K562 (cell line): ENCODE measurements at regions not wholly inside any gene's neighbourhood (a gene's known extent, or its start where the extent isn't known, plus 50 kb on each side); places are given as distances from the start of the nearest gene placed in this dataset.
A peak's percentile ranks its signal among the peaks of the same experiment; 100 is the strongest.

Experiments used
- ATAC-seq: fragments of 200-7000 bp; cut with Tn5 transposase; 3 replicates; pipeline ENCODE4 v1.9.1; 2020; ENCODE audit warnings: moderate library complexity
- BruUV-seq: library from RNA; stranded (reverse); fragments of 400-500 nt; replicated peaks from 2 replicates; lab custom pipeline; 2021; lab: Mats Ljungman, UMichigan
- CTCF ChIA-PET: fragments of 300-600 bp; formaldehyde crosslinking; extraction: SDS; loops from one replicate; lab custom pipeline; 2021; ENCODE audit warnings: low intra/inter-chr PET ratio; lab: Yijun Ruan, JAX
- POLR2A ChIA-PET: fragments of 300-600, 350-650 bp; sonication (Branson Sonifier 250); formaldehyde crosslinking; extraction: SDS; loops from one replicate; lab custom pipeline; 2021; ENCODE audit warnings: antibody characterized with exemption, inconsistent platforms; lab: Yijun Ruan, JAX
- DNase-seq, 4 experiments: peaks; one replicate each; pipeline versions ENCODE4 v3.0.0 to v3.0.0-alpha.2; 2011 to 2018; ENCODE audit warnings: low spot score in 3 of 4, mixed read lengths in 3 of 4; ENCODE audit errors: extremely low read depth in 1 of 4
- FAIRE-seq: peaks from 2 replicates; lab custom pipeline; 2011; peaks lifted over from hg19 to GRCh38; lab: Jason Lieb, UNC
- H2AFZ ChIP-seq: 2 replicates; pipeline ENCODE4 v1.6.0; 2011; ENCODE audit warnings: low read depth, low read length, control low read depth, inconsistent platforms
- H3K27ac ChIP-seq: fragments of 200-600 bp; 3 replicates; pipeline ENCODE4 v1.8.0; 2011; ENCODE audit warnings: low read depth, mild to moderate bottlenecking, control low read depth, inconsistent platforms, low read length, moderate library complexity, mixed read lengths; ENCODE audit errors: extremely low read depth
- H3K27me3 ChIP-seq, 2 experiments: fragments of 300-600 bp in 1 of 2; 2 replicates in 1 of 2; 3 replicates in 1 of 2; pipeline versions ENCODE4 v1.6.0 to v1.8.0; 2011; ENCODE audit warnings: inconsistent platforms in 2 of 2, low read length in 2 of 2, mild to moderate bottlenecking in 1 of 2, mixed read lengths in 1 of 2, moderate library complexity in 1 of 2; ENCODE audit not compliant: control insufficient read depth in 2 of 2, insufficient read depth in 2 of 2
- H3K36me3 ChIP-seq: fragments of 300-600 bp; 3 replicates; pipeline ENCODE4 v1.8.0; 2011; ENCODE audit warnings: mild to moderate bottlenecking, low read length, inconsistent platforms; ENCODE audit not compliant: control insufficient read depth, insufficient read depth
- H3K4me1 ChIP-seq, 2 experiments: fragments of 200-600 bp in 1 of 2; replicated peaks in 1 of 2; 2 replicates in 1 of 2; 3 replicates in 1 of 2; pipeline versions ENCODE4 v1.5.1 to v1.8.0; 2011; ENCODE audit warnings: inconsistent platforms in 2 of 2, low read length in 2 of 2, mild to moderate bottlenecking in 1 of 2, mixed read lengths in 1 of 2, moderate library complexity in 1 of 2; ENCODE audit not compliant: control insufficient read depth in 2 of 2, insufficient read depth in 2 of 2
- H3K4me2 ChIP-seq: 2 replicates; pipeline ENCODE4 v1.6.1; 2011; ENCODE audit warnings: low read length, control low read depth, inconsistent platforms, mixed read lengths; ENCODE audit not compliant: insufficient read depth
- H3K4me3 ChIP-seq: fragments of 200-600 bp; sonication (generic), shearing (Covaris generic); 2 replicates; pipeline ENCODE4 v1.5.1; 2016; ENCODE audit warnings: control low read depth, inconsistent platforms
- H3K79me2 ChIP-seq: fragments of 200-600 bp; 3 replicates; pipeline ENCODE4 v1.8.0; 2011; ENCODE audit warnings: low read length, inconsistent platforms; ENCODE audit not compliant: control insufficient read depth, insufficient read depth
- H3K9ac ChIP-seq, 2 experiments: 2 replicates each; pipeline versions ENCODE4 v1.6.0 to v1.6.1; 2011; ENCODE audit warnings: low read depth in 2 of 2, low read length in 2 of 2, control low read depth in 1 of 2, inconsistent platforms in 1 of 2, mild to moderate bottlenecking in 1 of 2, mixed read lengths in 1 of 2; ENCODE audit not compliant: insufficient read depth in 1 of 2
- H3K9me1 ChIP-seq: one replicate; pipeline ENCODE4 v1.6.0; 2011; ENCODE audit warnings: inconsistent platforms, mild to moderate bottlenecking, low read length, moderate library complexity; ENCODE audit not compliant: control insufficient read depth, insufficient read depth
- H3K9me3 ChIP-seq: replicated peaks from 2 replicates; pipeline ENCODE4 v1.5.1; 2011; ENCODE audit warnings: low read depth, low read length, inconsistent platforms; ENCODE audit not compliant: control insufficient read depth, insufficient read depth
- H4K20me1 ChIP-seq: replicated peaks from 2 replicates; pipeline ENCODE4 v1.6.1; 2011; ENCODE audit warnings: low read length, inconsistent platforms, mixed read lengths; ENCODE audit not compliant: control insufficient read depth, insufficient read depth
- AFF4 ChIP-seq: sonication (generic); formaldehyde crosslinking; IDR thresholded peaks from 2 replicates; pipeline ENCODE4 v1.8.0; 2023; ENCODE audit warnings: mild to moderate bottlenecking, missing genetic modification reagents
- ATF3 ChIP-seq, 2 experiments: fragments of 450-650 bp in 1 of 2; sonication (generic) in 1 of 2; formaldehyde crosslinking in 1 of 2; IDR thresholded peaks in 1 of 2; conservative IDR thresholded peaks in 1 of 2; 2 replicates each; pipeline versions ENCODE4 v1.6.1 to v1.8.1; 2016 to 2023; ENCODE audit warnings: mild to moderate bottlenecking in 2 of 2, moderate library complexity in 2 of 2, inconsistent platforms in 1 of 2, missing genetic modification reagents in 1 of 2
- CEBPB ChIP-seq: fragments of 450-650 bp; IDR thresholded peaks from 2 replicates; pipeline ENCODE4 v1.6.1; 2016; ENCODE audit warnings: missing genetic modification characterization, missing compliant biosample characterization
- CEBPG ChIP-seq, 3 experiments: fragments of 200-800 bp in 1 of 3; sonication (Bioruptor generic) in 1 of 3; sonication (generic) in 1 of 3; formaldehyde crosslinking in 1 of 3; IDR thresholded peaks in 2 of 3; conservative IDR thresholded peaks in 1 of 3; 2 replicates each; pipeline versions ENCODE4 v1.6.1 to v1.8.0; 2016 to 2022; ENCODE audit warnings: missing compliant biosample characterization in 2 of 3, missing genetic modification characterization in 2 of 3, mild to moderate bottlenecking in 1 of 3, missing genetic modification reagents in 1 of 3
- FOXK2 ChIP-seq, 2 experiments: fragments of 450-650 bp; IDR thresholded peaks in 1 of 2; conservative IDR thresholded peaks in 1 of 2; 2 replicates each; pipeline ENCODE4 v1.6.1; 2016; ENCODE audit warnings: low read depth in 2 of 2, mild to moderate bottlenecking in 1 of 2
- HNRNPL ChIP-seq: fragments of 200-400 bp; formaldehyde crosslinking; IDR thresholded peaks from 2 replicates; pipeline ENCODE4 v1.6.1; 2017; ENCODE audit warnings: low read depth, mild to moderate bottlenecking, low read length
- HOXB6 ChIP-seq: fragments of 250-450 bp; sonication (Bioruptor Pico); IDR thresholded peaks from 2 replicates; pipeline ENCODE4 v1.5.1; 2022; ENCODE audit warnings: mild to moderate bottlenecking, borderline replicate concordance
- ZBTB11 ChIP-seq, 3 experiments: fragments of 200-800 bp in 1 of 3; fragments of 250-450 bp in 1 of 3; fragments of 450-650 bp in 1 of 3; sonication (Bioruptor Pico) in 1 of 3; sonication (Bioruptor generic) in 1 of 3; formaldehyde crosslinking in 1 of 3; IDR thresholded peaks; 2 replicates each; pipeline versions ENCODE4 v1.6.1 to v1.8.0; 2016 to 2022; ENCODE audit warnings: mild to moderate bottlenecking in 2 of 3, missing genetic modification characterization in 2 of 3, missing compliant biosample characterization in 1 of 3, moderate library complexity in 1 of 3
- in situ Hi-C: fragments of 300-500 bp; cut with MboI; formaldehyde crosslinking; loops from 4 replicates; pipeline ENCODE4 v1.15.0; 2018; ENCODE audit warnings: inconsistent platforms, mixed read lengths
- intact Hi-C: fragments of 100-400 bp; cut with micrococcal nuclease; formaldehyde crosslinking; loops from 2 replicates; pipeline ENCODE4 v1.14.2; 2022

GRCh38 chr12:27894309-27894708 is 78.2 kb downstream of the PTHLH start (continued):
- no peak for TF ChIP-seq ZBTB11 (CRISPR knock-in tag; IDR thresholded peaks at IDR 0.05)
- no peak for TF ChIP-seq HOXB6 (CRISPR knock-in tag)
- no peak for TF ChIP-seq FOXK2 (conservative IDR thresholded peaks at IDR 0.05 in 1 of 2, IDR thresholded peaks at IDR 0.05 in 1 of 2; ENCODE audit: low read depth in 2 of 2)
- TF ChIP-seq, all 486 proteins: peak for 0

GRCh38 chr12:27879708-27880107 is 92.8 kb downstream of the PTHLH start:
- Histone ChIP-seq H3K79me2 (no peaks in the 10 kb centered on the region), H3K9ac (no peak overlapping the region), H3K4me3 (no peak overlapping the region), H3K9me3 (no peaks in the 10 kb centered on the region), H3K9me1 (no peaks in the 10 kb centered on the region), H3K4me2 (no peak overlapping the region), H3K27me3 (no peaks in the 10 kb centered on the region), H3K36me3 (no peaks in the 10 kb centered on the region), H3K27ac (no peak overlapping the region), H2AFZ (no peak overlapping the region), H3K4me1 (no peaks in the 10 kb centered on the region), H4K20me1 (no peaks in the 10 kb centered on the region)
- ChIA-PET CTCF (no interaction called here), POLR2A (no interaction called here)
- DNase-seq (no peak), FAIRE-seq (no peak), ATAC-seq (no peak)
- no TSS peak for BruUV-seq
- intact Hi-C loops: no loop called here
- TF ChIP-seq HNRNPL (no peak), CEBPB (tag) (peak; percentile 60), CEBPG (CRISPR knock-in tag; IDR thresholded peaks at IDR 0.05) (no peak), CEBPG (tag; conservative IDR thresholded peaks at IDR 0.05 in 1 of 2, IDR thresholded peaks at IDR 0.05 in 1 of 2) (peak; percentile 47 to 55), ATF3 (IDR thresholded peaks at IDR 0.05) (peak; percentile 29; the same call in 1 of the 2 replicates), ATF3 (CRISPR knock-in tag; conservative IDR thresholded peaks at IDR 0.05) (no peak), AFF4 (no peak)
- in situ Hi-C loops: no loop called here
